NCI-H1092 treated with DMSO at 0.1 percent for 48 hours (cell line): ENCODE measurements at regions not wholly inside any gene's neighbourhood (a gene's known extent, or its start where the extent isn't known, plus 50 kb on each side); places are given as distances from the start of the nearest gene placed in this dataset.

Experiments
- DNase-seq: peaks from one replicate; lab custom pipeline; 2025; lab: John Stamatoyannopoulos, UW

GRCh38 chr5:120236360-120236759 lies 227.7 kb upstream of the PRR16 start:
- DNase-seq = no peak

GRCh38 chr5:120239086-120239485 lies 225.0 kb upstream of the PRR16 start:
- DNase-seq = no peak

DNA sequence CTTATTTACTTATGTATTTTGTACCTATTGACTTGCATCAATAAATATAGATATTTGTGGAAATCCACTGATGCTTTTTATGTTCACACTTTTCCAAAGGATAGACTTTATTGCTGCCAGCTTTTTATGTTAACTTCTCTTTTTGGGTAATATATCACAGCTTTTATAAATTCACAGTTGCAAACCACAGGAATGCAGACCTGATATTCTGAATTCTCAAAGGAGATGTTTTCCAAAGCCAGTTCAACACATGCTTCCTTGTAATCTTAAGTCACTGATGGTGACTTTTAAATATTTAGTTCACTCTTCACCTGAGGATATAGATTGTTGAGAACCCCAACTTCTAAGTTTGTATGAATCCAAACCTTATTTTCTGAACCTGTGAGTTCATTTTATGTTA lies 223.4 kb upstream of the PRR16 start:
- DNase-seq = no peak

GRCh38 chr5:120241400-120241799 lies 222.7 kb upstream of the PRR16 start:
- DNase-seq = no peak

GRCh38 chr5:120251898-120252297 lies 212.2 kb upstream of the PRR16 start:
- no peak for DNase-seq

- peak; percentile 26 for DNase-seq
These were observed 211.3 kb upstream of the PRR16 start for GRCh38 chr5:120252839-120253238.

GRCh38 chr5:120254385-120254784 lies 209.7 kb upstream of the PRR16 start:
- DNase-seq = no peak

GRCh38 chr5:120255214-120255613 lies 208.9 kb upstream of the PRR16 start:
- DNase-seq = no peak

- DNase-seq = no peak
These were observed 207.7 kb upstream of the PRR16 start for GRCh38 chr5:120256376-120256775.

DNA sequence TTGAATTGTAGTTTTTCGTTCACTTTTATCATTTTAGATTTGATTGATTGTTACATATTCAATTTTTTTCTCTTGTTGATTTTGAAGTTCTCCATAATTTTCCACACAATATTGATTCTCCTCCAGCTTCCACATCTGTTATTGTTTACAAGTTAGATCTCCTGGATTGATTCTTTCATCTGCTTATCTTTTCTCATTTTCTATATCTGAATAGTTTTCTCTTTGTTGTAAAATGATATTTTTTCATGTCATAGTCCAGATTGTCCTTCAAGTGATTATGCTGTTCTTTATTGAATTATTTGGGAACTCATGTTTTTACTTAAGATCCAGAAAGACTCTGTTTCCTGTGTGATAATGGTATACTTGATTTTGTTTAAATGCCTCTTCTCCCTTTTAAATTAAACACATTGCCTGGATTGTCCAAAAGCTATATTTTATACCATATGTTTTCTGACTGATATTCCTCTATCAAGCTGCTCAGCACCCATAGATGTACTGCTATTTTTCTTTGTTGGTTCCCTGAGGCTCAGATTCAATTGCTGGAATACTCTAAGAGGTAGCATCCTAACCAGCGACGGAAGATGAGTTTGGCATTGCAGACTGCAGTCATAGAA lies 206.6 kb upstream of the PRR16 start:
- DNase-seq = no peak

GRCh38 chr5:120258123-120258522 lies 206.0 kb upstream of the PRR16 start:
- no peak for DNase-seq

GRCh38 chr5:120260651-120261050 lies 203.4 kb upstream of the PRR16 start:
- DNase-seq = no peak

DNA sequence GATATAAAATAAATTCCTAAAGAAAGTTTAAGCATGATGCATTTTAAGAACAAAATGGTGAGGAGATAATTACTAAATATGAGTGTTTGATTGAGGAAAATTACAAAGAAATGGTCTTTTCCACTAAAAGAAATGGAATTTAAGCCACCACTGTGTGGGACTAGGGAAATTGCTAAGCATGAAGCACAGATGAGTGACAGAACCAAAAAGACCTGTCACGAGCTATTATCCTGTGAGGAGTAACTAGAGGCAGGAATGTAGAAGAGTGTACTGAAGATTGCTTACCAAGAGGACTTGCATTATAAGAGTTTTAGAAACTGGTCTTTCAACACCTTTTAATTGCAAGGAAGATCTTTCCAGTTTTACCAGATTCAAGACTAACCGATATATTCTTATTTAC lies 193.6 kb upstream of the PRR16 start:
- DNase-seq = no peak

DNA sequence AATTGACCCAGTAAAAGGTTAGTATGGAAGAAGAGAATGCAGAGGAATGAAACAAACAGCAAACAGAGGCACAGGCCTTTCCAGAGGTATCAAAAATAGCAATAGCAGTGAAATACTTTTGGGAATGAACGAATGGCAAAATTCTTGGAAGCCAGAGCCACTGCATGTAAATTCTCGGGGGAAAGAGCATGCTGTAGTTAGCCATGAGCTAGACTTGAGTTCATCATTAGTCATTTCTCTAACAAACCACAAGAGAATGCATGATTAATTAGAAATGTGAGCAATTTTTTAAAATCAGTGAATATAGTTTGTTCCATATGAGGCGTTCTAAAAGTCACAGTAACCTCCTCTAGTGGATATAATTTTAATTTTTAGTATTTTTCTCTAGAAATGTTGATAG lies 170.3 kb upstream of the PRR16 start:
- DNase-seq = no peak

- DNase-seq = no peak
These were observed 166.5 kb upstream of the PRR16 start for GRCh38 chr5:120297616-120298015.

DNA sequence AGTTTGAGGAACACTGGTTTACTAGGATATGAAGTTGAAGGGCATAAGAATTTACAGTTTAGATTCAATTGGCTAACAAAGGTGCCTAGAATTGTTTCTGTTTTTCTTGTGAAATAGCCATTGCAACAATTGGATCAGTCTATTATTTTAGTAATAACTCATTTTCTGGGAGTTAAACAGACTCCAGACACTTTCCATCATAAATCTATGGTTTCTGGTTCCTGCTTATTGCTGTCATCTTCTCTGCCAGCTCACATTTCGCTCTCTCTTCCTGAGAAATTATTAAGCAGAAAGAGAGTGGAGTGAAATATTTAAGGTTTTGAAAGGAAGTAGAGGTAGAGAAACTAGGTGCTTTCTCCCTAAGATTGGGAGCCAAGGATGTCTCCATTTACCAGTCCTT lies 165.1 kb upstream of the PRR16 start:
- no peak for DNase-seq

DNA sequence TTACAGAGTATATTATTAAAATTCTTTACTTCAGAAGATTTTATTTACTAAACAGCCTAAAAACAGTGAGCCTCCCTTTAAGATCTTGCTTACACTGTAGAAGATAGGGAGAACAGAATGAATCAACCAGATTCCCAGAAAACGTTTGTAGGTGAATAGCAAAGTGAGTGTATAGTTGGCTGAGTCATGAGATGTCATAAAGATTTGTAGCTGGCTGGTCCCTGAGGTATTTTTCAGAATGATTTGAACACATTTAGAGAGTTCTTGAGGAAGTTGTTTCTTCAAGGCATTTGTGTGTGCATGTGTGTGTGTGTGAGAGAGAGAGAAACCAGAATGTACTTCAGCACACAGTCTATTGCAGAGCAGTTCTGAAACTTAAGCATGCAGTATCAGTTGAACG lies 159.4 kb upstream of the PRR16 start:
- no peak for DNase-seq

DNA sequence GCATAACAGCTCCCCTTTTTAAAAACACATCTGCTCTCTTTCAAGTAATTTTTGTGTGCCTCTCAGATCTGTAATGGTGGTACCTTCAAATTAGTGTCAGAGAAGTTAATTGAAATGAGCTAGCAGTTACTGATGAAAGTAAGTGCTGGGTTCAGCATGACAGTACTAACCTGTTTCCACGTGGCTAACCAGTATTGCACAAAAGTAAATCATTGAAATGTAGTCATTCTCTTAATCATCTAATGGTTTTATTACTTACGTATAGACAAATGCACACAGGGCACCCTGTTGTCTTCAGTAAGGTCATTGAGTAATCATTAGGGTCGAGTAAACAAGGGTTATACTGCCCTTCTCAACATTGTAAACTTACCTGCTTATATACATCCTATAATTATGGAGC lies 157.8 kb upstream of the PRR16 start:
- DNase-seq = no peak

GRCh38 chr5:120314191-120314590 lies 149.9 kb upstream of the PRR16 start:
- DNase-seq = no peak

- DNase-seq = no peak
These were observed 143.5 kb upstream of the PRR16 start for GRCh38 chr5:120320626-120321025.

GRCh38 chr5:120326651-120327050 lies 137.4 kb upstream of the PRR16 start:
- DNase-seq = no peak

DNA sequence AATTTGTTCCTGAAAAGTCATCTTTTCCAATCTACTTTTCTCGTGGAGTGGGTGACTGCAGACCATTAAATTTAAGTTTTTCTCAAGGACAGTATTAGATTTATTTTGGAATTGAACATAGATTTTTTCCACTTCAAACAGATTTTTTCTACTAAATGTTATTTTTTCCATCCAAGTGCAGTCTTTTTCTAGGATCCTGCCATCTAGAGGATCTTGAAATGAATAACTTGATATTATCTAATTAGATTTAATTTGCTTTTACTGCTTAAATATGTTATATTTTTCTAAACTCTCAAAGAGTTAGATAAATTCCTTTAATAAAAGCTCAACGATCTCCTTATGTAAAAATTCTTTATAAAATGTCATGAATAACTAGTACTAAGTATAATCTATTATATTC lies 136.9 kb upstream of the PRR16 start:
- no peak for DNase-seq

GRCh38 chr5:120329095-120329494 lies 135.0 kb upstream of the PRR16 start:
- DNase-seq = no peak

DNA sequence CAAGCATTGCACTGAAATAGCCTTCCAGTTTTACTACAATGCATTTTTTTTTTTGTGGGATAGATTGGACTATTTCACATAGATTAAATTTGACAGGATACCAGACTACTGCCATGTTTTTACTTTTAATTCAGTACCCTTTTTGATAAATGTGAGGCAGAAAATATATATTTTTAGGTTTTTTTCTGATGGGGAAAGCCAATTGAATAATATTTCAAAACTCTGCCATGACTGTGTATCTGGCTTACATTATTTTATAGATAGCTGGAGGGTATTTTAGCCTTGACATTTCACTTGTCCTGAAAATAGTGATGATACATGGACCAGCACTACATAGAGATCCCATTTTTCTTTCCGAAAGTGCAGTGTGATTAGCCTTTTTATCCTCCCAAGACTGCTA lies 133.5 kb upstream of the PRR16 start:
- DNase-seq = no peak

DNA sequence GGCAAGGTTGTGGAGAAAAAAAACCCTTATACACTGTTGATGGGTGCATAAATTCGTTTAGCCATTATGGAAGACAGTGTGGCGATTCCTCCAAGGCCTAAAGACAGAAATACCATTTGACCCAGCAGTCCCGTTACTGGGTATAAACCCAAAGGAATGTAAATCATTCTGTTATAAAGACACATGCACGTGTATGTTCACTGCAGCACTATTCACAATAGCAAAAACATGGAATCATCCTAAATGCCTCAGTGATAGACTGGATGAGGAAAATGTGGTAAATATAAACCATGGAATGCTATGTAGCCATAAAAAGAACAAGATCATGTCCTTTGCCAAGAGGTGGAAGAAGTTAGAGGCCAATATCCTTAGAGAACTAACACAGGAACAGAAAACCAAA lies 119.9 kb upstream of the PRR16 start:
- DNase-seq = no peak
